ENCODE measurements at regions not wholly inside any gene's neighbourhood (a gene's known extent, or its start where the extent isn't known, plus 50 kb on each side); places are given as distances from the start of the nearest gene placed in this dataset.

GRCh38 chr6:28721372-28721771 is 195.7 kb downstream of the GPX5 start:
- no peaks in the 10 kb centered on the region for H3K36me3 ChIP-seq
- H3K9me3 ChIP-seq (replicated peaks) = no peaks in the 10 kb centered on the region
- peaks cover 97% of the 10 kb centered on the region for H3K27me3 ChIP-seq (ENCODE audit: low read depth)
- no peak overlapping the region for H3K4me3 ChIP-seq
- H3K4me1 ChIP-seq = no peaks in the 10 kb centered on the region
- no peak for DNase-seq
- intact Hi-C loops (cut with micrococcal nuclease) = no loop called here
- H3K27ac ChIP-seq (replicated peaks) = no peak overlapping the region
- no peak for TF ChIP-seq CTCF (IDR thresholded peaks at IDR 0.05; ENCODE audit: borderline replicate concordance)

- H3K4me1 ChIP-seq = peaks cover 9% of the 10 kb centered on the region
- H3K9me3 ChIP-seq (replicated peaks) = no peaks in the 10 kb centered on the region
- H3K36me3 ChIP-seq = no peaks in the 10 kb centered on the region
- no peak overlapping the region for H3K27ac ChIP-seq (replicated peaks)
- TF ChIP-seq CTCF (IDR thresholded peaks at IDR 0.05; ENCODE audit: borderline replicate concordance) = no peak
- DNase-seq = no peak
- H3K4me3 ChIP-seq = no peak overlapping the region
- H3K27me3 ChIP-seq (ENCODE audit: low read depth) = peaks cover 93% of the 10 kb centered on the region
- intact Hi-C loops (cut with micrococcal nuclease) = no loop called here
Measured at GRCh38 chr6:28724395-28724794, 198.7 kb downstream of the GPX5 start.

GRCh38 chr6:28725274-28725809 is 198.4 kb downstream of the TRIM27 start:
- H3K4me1 ChIP-seq = peaks cover 10% of the 10 kb centered on the region
- intact Hi-C loops (cut with micrococcal nuclease) = no loop called here
- peaks cover 93% of the 10 kb centered on the region for H3K27me3 ChIP-seq (ENCODE audit: low read depth)
- DNase-seq = no peak
- H3K27ac ChIP-seq (replicated peaks) = no peak overlapping the region
- no peak overlapping the region for H3K4me3 ChIP-seq
- H3K9me3 ChIP-seq (replicated peaks) = peaks cover 5% of the 10 kb centered on the region
- no peaks in the 10 kb centered on the region for H3K36me3 ChIP-seq
- TF ChIP-seq CTCF (IDR thresholded peaks at IDR 0.05; ENCODE audit: borderline replicate concordance) = no peak

GRCh38 chr6:28725890-28726348 is 197.9 kb downstream of the TRIM27 start:
- Histone ChIP-seq H3K27me3 (ENCODE audit: low read depth) (peaks cover 93% of the 10 kb centered on the region), H3K36me3 (no peaks in the 10 kb centered on the region), H3K27ac (replicated peaks) (no peak overlapping the region), H3K4me1 (peaks cover 10% of the 10 kb centered on the region), H3K4me3 (no peak overlapping the region), H3K9me3 (replicated peaks) (peaks cover 6% of the 10 kb centered on the region)
- intact Hi-C loops (cut with micrococcal nuclease) = no loop called here
- no peak for DNase-seq
- TF ChIP-seq CTCF (IDR thresholded peaks at IDR 0.05; ENCODE audit: borderline replicate concordance) = no peak

GRCh38 chr6:28726569-28727309 is 197.0 kb downstream of the TRIM27 start:
- H3K9me3 ChIP-seq (replicated peaks) = peaks cover 6% of the 10 kb centered on the region
- H3K4me3 ChIP-seq = no peak overlapping the region
- H3K27ac ChIP-seq (replicated peaks) = no peak overlapping the region
- peaks cover 10% of the 10 kb centered on the region for H3K4me1 ChIP-seq
- peaks cover 93% of the 10 kb centered on the region for H3K27me3 ChIP-seq (ENCODE audit: low read depth)
- DNase-seq = no peak
- H3K36me3 ChIP-seq = no peaks in the 10 kb centered on the region
- intact Hi-C loops (cut with micrococcal nuclease) = no loop called here
- TF ChIP-seq CTCF (IDR thresholded peaks at IDR 0.05; ENCODE audit: borderline replicate concordance) = no peak

Data from left ventricle myocardium inferior (tissue), 1 donor.